ENCODE measurements at regions not wholly inside any gene's neighbourhood (a gene's known extent, or its start where the extent isn't known, plus 50 kb on each side); places are given as distances from the start of the nearest gene placed in this dataset.
A peak's percentile ranks its signal among the peaks of the same experiment; 100 is the strongest.
"Not testable (repeated sequence)": the region's sequence is repeated elsewhere in the genome, so short reads cannot be mapped to it uniquely, and the experiment has no call there.

- Histone ChIP-seq H3K36me3 (ENCODE audit: insufficient read depth, low read length) (no peaks in the 10 kb centered on the region), H3K27ac (ENCODE audit: low read depth, low read length) (no peak overlapping the region), H3K27me3 (ENCODE audit: insufficient read depth, low read length) (no peaks in the 10 kb centered on the region), H3K9ac (ENCODE audit: low read depth, low read length) (no peak overlapping the region), H3K4me1 (ENCODE audit: insufficient read depth, low read length) (no peaks in the 10 kb centered on the region), H3K9me3 (ENCODE audit: insufficient read depth, low read depth, low read length) (no peaks in the 10 kb centered on the region), H3K4me3 (ENCODE audit: low read length) (no peak overlapping the region)
- 93% methylated on average over 7 of the region's 7 CpGs for WGBS
Measured at GRCh38 chr5:97991236-97991635, 782.2 kb upstream of the RGMB start.

DNA sequence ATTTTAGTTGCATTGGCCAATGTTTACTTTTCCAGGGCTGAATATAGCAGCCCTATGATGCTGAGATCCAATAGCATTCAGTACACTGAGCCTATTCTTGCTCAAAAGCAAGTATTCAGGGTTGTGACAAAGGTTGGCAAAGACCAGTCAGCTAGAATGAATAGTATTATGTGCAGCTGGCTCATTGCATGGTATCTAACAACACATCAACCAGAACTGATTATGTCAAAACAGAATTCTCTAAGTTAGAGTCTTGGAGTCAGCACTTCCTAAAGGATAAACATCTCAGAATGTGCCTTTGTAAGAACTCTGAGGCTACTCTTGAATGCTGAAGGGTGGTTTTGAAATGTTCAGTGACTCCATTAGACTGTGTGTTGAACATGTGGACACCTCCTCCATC lies 774.5 kb upstream of the RGMB start:
- H3K4me3 ChIP-seq (ENCODE audit: low read length), result no peak overlapping the region
- no peak overlapping the region for H3K27ac ChIP-seq (ENCODE audit: low read depth, low read length)
- H3K9ac ChIP-seq (ENCODE audit: low read depth, low read length), result no peak overlapping the region
- no peaks in the 10 kb centered on the region for H3K27me3 ChIP-seq (ENCODE audit: insufficient read depth, low read length)
- H3K9me3 ChIP-seq (ENCODE audit: insufficient read depth, low read depth, low read length), result no peaks in the 10 kb centered on the region
- no peaks in the 10 kb centered on the region for H3K36me3 ChIP-seq (ENCODE audit: insufficient read depth, low read length)
- H3K4me1 ChIP-seq (ENCODE audit: insufficient read depth, low read length), result no peaks in the 10 kb centered on the region

- WGBS, result 97% methylated on average over 3 of the region's 3 CpGs
- no peaks in the 10 kb centered on the region for H3K4me1 ChIP-seq (ENCODE audit: insufficient read depth, low read length)
- H3K9me3 ChIP-seq (ENCODE audit: insufficient read depth, low read depth, low read length), result no peaks in the 10 kb centered on the region
- H3K27me3 ChIP-seq (ENCODE audit: insufficient read depth, low read length), result no peaks in the 10 kb centered on the region
- H3K36me3 ChIP-seq (ENCODE audit: insufficient read depth, low read length), result no peaks in the 10 kb centered on the region
- H3K9ac ChIP-seq (ENCODE audit: low read depth, low read length), result no peak overlapping the region
- H3K4me3 ChIP-seq (ENCODE audit: low read length), result no peak overlapping the region
- H3K27ac ChIP-seq (ENCODE audit: low read depth, low read length), result no peak overlapping the region
Measured at GRCh38 chr5:98004463-98004862, 769.0 kb upstream of the RGMB start.

DNA sequence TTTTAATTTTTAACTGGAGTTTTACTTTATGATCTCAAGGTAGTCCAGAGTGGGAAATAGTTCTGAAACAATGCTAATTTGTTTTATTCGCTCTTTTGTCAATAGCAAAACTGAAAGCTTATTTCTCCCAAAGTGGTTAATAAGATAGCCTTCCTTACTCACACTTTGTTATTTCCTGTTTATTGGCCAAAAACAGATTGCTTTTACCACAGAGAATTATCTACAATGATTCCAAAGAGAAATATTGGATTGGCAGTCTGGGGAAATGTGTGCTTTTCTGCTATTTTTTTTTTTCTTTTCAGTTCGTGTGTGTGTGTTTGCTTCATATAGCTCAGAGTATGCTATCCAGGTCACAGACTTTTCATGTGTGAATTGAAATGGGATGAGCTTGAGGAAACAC lies 756.7 kb upstream of the RGMB start:
- H3K4me3 ChIP-seq (ENCODE audit: low read length), result no peak overlapping the region
- H3K27ac ChIP-seq (ENCODE audit: low read depth, low read length), result no peak overlapping the region
- WGBS, result 100% methylated on average over 1 of the region's 2 CpGs
- H3K4me1 ChIP-seq (ENCODE audit: insufficient read depth, low read length), result no peaks in the 10 kb centered on the region
- H3K36me3 ChIP-seq (ENCODE audit: insufficient read depth, low read length), result no peaks in the 10 kb centered on the region
- peaks cover 14% of the 10 kb centered on the region; the same call in 1 of the 2 replicates for H3K9me3 ChIP-seq (ENCODE audit: insufficient read depth, low read depth, low read length)
- no peak overlapping the region for H3K9ac ChIP-seq (ENCODE audit: low read depth, low read length)
- H3K27me3 ChIP-seq (ENCODE audit: insufficient read depth, low read length), result no peaks in the 10 kb centered on the region

DNA sequence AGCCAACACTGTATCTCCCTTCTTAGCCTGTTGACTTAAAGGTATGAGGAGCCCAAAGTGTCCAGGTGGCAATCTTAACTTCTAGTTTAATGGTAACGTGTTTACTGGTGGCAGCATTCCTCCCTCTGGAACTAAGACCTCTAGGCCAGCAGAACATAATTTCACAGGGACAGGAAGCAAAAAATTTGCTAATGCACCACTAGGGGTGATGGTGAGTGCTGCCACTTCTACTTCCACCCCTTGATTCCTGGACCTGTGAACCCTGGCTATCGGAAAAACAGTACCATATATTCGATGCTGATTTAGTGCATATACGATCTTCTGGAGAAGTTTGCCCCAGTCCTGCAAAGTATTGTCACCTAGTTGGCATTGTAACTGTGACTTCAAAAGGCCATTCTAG lies 743.2 kb upstream of the RGMB start:
- not testable (repeated sequence) for H3K27me3 ChIP-seq (ENCODE audit: insufficient read depth, low read length); H3K4me3 ChIP-seq (ENCODE audit: low read length); H3K9me3 ChIP-seq (ENCODE audit: insufficient read depth, low read depth, low read length); H3K4me1 ChIP-seq (ENCODE audit: insufficient read depth, low read length); H3K36me3 ChIP-seq (ENCODE audit: insufficient read depth, low read length); H3K9ac ChIP-seq (ENCODE audit: low read depth, low read length); H3K27ac ChIP-seq (ENCODE audit: low read depth, low read length)
- WGBS, result 94% methylated on average over 4 of the region's 4 CpGs

- H3K4me1 ChIP-seq (ENCODE audit: insufficient read depth, low read length); H3K27me3 ChIP-seq (ENCODE audit: insufficient read depth, low read length); H3K9ac ChIP-seq (ENCODE audit: low read depth, low read length); H3K36me3 ChIP-seq (ENCODE audit: insufficient read depth, low read length); H3K27ac ChIP-seq (ENCODE audit: low read depth, low read length); H3K4me3 ChIP-seq (ENCODE audit: low read length); H3K9me3 ChIP-seq (ENCODE audit: insufficient read depth, low read depth, low read length): not testable (repeated sequence)
- 78% methylated on average over 5 of the region's 5 CpGs for WGBS
Measured at GRCh38 chr5:98031036-98031435, 742.4 kb upstream of the RGMB start.

DNA sequence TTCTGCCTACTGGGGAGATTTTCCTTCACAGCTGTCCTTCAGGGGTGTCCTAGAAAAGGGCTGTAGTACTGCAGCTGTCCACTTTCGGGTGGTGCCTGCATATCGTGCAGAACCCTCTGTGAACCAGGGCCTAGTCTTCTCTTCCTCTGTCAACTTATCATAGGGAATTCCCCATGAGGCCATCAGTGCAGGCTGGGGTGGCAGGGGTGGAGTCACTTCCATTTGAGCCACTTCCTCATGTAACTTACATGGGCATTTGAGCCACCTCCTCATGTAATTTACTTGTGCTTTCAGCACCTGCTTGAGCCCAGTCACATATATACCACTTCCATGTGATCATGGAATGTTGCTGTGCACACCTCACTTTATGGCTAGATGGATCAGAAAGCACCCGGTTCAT lies 742.0 kb upstream of the RGMB start:
- 94% methylated on average over 3 of the region's 3 CpGs for WGBS
- H3K4me1 ChIP-seq (ENCODE audit: insufficient read depth, low read length), result no peaks in the 10 kb centered on the region
- no peaks in the 10 kb centered on the region for H3K27me3 ChIP-seq (ENCODE audit: insufficient read depth, low read length)
- no peaks in the 10 kb centered on the region for H3K36me3 ChIP-seq (ENCODE audit: insufficient read depth, low read length)
- no peak overlapping the region for H3K4me3 ChIP-seq (ENCODE audit: low read length)
- no peak overlapping the region for H3K27ac ChIP-seq (ENCODE audit: low read depth, low read length)
- no peaks in the 10 kb centered on the region for H3K9me3 ChIP-seq (ENCODE audit: insufficient read depth, low read depth, low read length)
- no peak overlapping the region for H3K9ac ChIP-seq (ENCODE audit: low read depth, low read length)

- H3K36me3 ChIP-seq (ENCODE audit: insufficient read depth, low read length), result no peaks in the 10 kb centered on the region
- H3K9ac ChIP-seq (ENCODE audit: low read depth, low read length), result no peak overlapping the region
- H3K27ac ChIP-seq (ENCODE audit: low read depth, low read length), result no peak overlapping the region
- WGBS, result 89% methylated on average over 1 of the region's 1 CpG
- no peak overlapping the region for H3K4me3 ChIP-seq (ENCODE audit: low read length)
- no peaks in the 10 kb centered on the region for H3K9me3 ChIP-seq (ENCODE audit: insufficient read depth, low read depth, low read length)
- no peaks in the 10 kb centered on the region for H3K27me3 ChIP-seq (ENCODE audit: insufficient read depth, low read length)
- no peaks in the 10 kb centered on the region for H3K4me1 ChIP-seq (ENCODE audit: insufficient read depth, low read length)
Measured at GRCh38 chr5:98031926-98032325, 741.5 kb upstream of the RGMB start.

DNA sequence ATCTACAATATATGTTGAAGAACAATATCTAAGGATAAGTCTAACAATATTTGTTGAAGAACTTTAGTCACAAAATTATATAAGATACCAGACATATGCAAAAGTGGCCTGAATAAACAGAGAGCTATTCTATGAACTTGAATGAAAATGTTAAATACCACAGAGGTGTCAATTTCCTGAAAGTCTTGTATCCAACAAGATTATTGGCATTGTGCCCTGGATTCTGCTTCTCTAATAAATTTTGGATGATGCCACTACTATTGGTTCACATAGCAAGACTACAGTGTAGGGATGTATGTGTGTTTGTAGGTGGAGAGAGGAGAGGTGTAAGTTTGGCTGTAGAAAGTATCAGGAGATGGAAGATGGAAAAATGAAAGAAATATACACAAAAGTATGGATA lies 731.8 kb upstream of the RGMB start:
- Histone ChIP-seq H3K4me1 (ENCODE audit: insufficient read depth, low read length) (peaks cover 20% of the 10 kb centered on the region), H3K9ac (ENCODE audit: low read depth, low read length) (no peak overlapping the region), H3K27ac (ENCODE audit: low read depth, low read length) (no peak overlapping the region), H3K27me3 (ENCODE audit: insufficient read depth, low read length) (no peaks in the 10 kb centered on the region), H3K36me3 (ENCODE audit: insufficient read depth, low read length) (no peaks in the 10 kb centered on the region), H3K9me3 (ENCODE audit: insufficient read depth, low read depth, low read length) (no peaks in the 10 kb centered on the region), H3K4me3 (ENCODE audit: low read length) (no peak overlapping the region)

GRCh38 chr5:98042521-98042920 lies 730.9 kb upstream of the RGMB start:
- Histone ChIP-seq H3K27me3 (ENCODE audit: insufficient read depth, low read length) (no peaks in the 10 kb centered on the region), H3K36me3 (ENCODE audit: insufficient read depth, low read length) (no peaks in the 10 kb centered on the region), H3K27ac (ENCODE audit: low read depth, low read length) (peak overlapping the region; percentile 15; the same call in 1 of the 2 replicates), H3K4me1 (ENCODE audit: insufficient read depth, low read length) (peaks cover 20% of the 10 kb centered on the region), H3K4me3 (ENCODE audit: low read length) (no peak overlapping the region), H3K9ac (ENCODE audit: low read depth, low read length) (no peak overlapping the region), H3K9me3 (ENCODE audit: insufficient read depth, low read depth, low read length) (no peaks in the 10 kb centered on the region)
- WGBS, result 100% methylated on average over 1 of the region's 1 CpG

GRCh38 chr5:98042961-98043360 lies 730.5 kb upstream of the RGMB start:
- peak overlapping the region; percentile 15; the same call in 1 of the 2 replicates for H3K27ac ChIP-seq (ENCODE audit: low read depth, low read length)
- H3K36me3 ChIP-seq (ENCODE audit: insufficient read depth, low read length), result no peaks in the 10 kb centered on the region
- H3K9ac ChIP-seq (ENCODE audit: low read depth, low read length), result no peak overlapping the region

GRCh38 chr5:98050583-98050982 lies 722.9 kb upstream of the RGMB start:
- Histone ChIP-seq H3K9me3 (ENCODE audit: insufficient read depth, low read depth, low read length) (no peaks in the 10 kb centered on the region), H3K27ac (ENCODE audit: low read depth, low read length) (peak overlapping the region; percentile 35; the same call in 1 of the 2 replicates), H3K9ac (ENCODE audit: low read depth, low read length) (no peak overlapping the region), H3K4me3 (ENCODE audit: low read length) (no peak overlapping the region), H3K4me1 (ENCODE audit: insufficient read depth, low read length) (no peaks in the 10 kb centered on the region), H3K27me3 (ENCODE audit: insufficient read depth, low read length) (no peaks in the 10 kb centered on the region), H3K36me3 (ENCODE audit: insufficient read depth, low read length) (no peaks in the 10 kb centered on the region)
- WGBS, result 99% methylated on average over 3 of the region's 3 CpGs

More at GRCh38 chr5:98042961-98043360, 730.5 kb upstream of the RGMB start:
- Histone ChIP-seq H3K4me1 (ENCODE audit: insufficient read depth, low read length) (peaks cover 20% of the 10 kb centered on the region), H3K9me3 (ENCODE audit: insufficient read depth, low read depth, low read length) (no peaks in the 10 kb centered on the region), H3K27me3 (ENCODE audit: insufficient read depth, low read length) (no peaks in the 10 kb centered on the region), H3K4me3 (ENCODE audit: low read length) (no peak overlapping the region)
